Effector memory CD8-positive, alpha-beta T cell (primary cell): ENCODE measurements at regions not wholly inside any gene's neighbourhood (a gene's known extent, or its start where the extent isn't known, plus 50 kb on each side); places are given as distances from the start of the nearest gene placed in this dataset.
"Not testable (repeated sequence)": the region's sequence is repeated elsewhere in the genome, so short reads cannot be mapped to it uniquely, and the experiment has no call there.

Experiments used
- ATAC-seq: fragments of 150-1000 bp; cut with Tn5 transposase; replicated peaks from 2 replicates; pipeline ENCODE4 v1.10.0; 2021; ENCODE audit warnings: mild to moderate bottlenecking, moderate library complexity
- DNase-seq, 3 experiments: peaks; one replicate each; pipeline ENCODE4 v3.0.0; 2021
- H3K27ac Mint-ChIP-seq, 2 donors: one replicate each; pipeline ENCODE4 v1.8.0; 2022; ENCODE audit warnings: mild to moderate bottlenecking in 2 of 2, mixed read lengths in 2 of 2, moderate library complexity in 2 of 2
- H3K27me3 Mint-ChIP-seq, 2 donors: one replicate each; pipeline ENCODE4 v1.8.0; 2022; ENCODE audit warnings: mixed read lengths in 2 of 2
- H3K36me3 Mint-ChIP-seq: one replicate; pipeline ENCODE4 v1.8.0; 2022; ENCODE audit warnings: mild to moderate bottlenecking, moderate library complexity, mixed read lengths; ENCODE audit not compliant: insufficient read depth
- H3K4me1 Mint-ChIP-seq, 2 donors: one replicate each; pipeline ENCODE4 v1.8.0; 2022; ENCODE audit warnings: low read depth in 2 of 2, mixed read lengths in 2 of 2
- H3K4me3 Mint-ChIP-seq, 2 donors: one replicate each; pipeline ENCODE4 v1.8.0; 2022; ENCODE audit warnings: mild to moderate bottlenecking in 2 of 2, mixed read lengths in 2 of 2, moderate library complexity in 2 of 2
- H3K9me3 Mint-ChIP-seq, 2 donors: one replicate each; pipeline ENCODE4 v1.8.0; 2022; ENCODE audit warnings: mixed read lengths in 2 of 2

- no peak overlapping the region for H3K4me3 Mint-ChIP-seq
- no peaks in the 10 kb centered on the region for H3K27me3 Mint-ChIP-seq
- no peak for DNase-seq
- H3K36me3 Mint-ChIP-seq = no peaks in the 10 kb centered on the region
- no peak for ATAC-seq
- H3K4me1 Mint-ChIP-seq = no peaks in the 10 kb centered on the region
- no peak overlapping the region for H3K27ac Mint-ChIP-seq
- H3K9me3 Mint-ChIP-seq = no peaks in the 10 kb centered on the region
Observed at GRCh38 chrX:6954836-6955235, 192.7 kb upstream of the STS start.

GRCh38 chrX:6946168-6946567, 201.3 kb upstream of the STS start:
- Mint-ChIP-seq H3K4me1 (no peaks in the 10 kb centered on the region), H3K4me3 (no peak overlapping the region), H3K27me3 (no peaks in the 10 kb centered on the region), H3K9me3 (peaks cover 0 to 2% of the 10 kb centered on the region in 2 donors), H3K36me3 (no peaks in the 10 kb centered on the region), H3K27ac (no peak overlapping the region)
- no peak for ATAC-seq
- DNase-seq = no peak

GRCh38 chrX:6941041-6941440, 206.5 kb upstream of the STS start:
- no peak for DNase-seq
- no peaks in the 10 kb centered on the region for H3K4me1 Mint-ChIP-seq
- no peaks in the 10 kb centered on the region for H3K27me3 Mint-ChIP-seq

GRCh38 chrX:6932942-6933341, 214.6 kb upstream of the STS start:
- not testable (repeated sequence) for H3K27ac Mint-ChIP-seq, H3K9me3 Mint-ChIP-seq, H3K4me1 Mint-ChIP-seq, H3K4me3 Mint-ChIP-seq, ATAC-seq, H3K27me3 Mint-ChIP-seq, DNase-seq, H3K36me3 Mint-ChIP-seq

More at GRCh38 chrX:6941041-6941440, 206.5 kb upstream of the STS start:
- H3K9me3 Mint-ChIP-seq = no peaks in the 10 kb centered on the region
- no peak overlapping the region for H3K27ac Mint-ChIP-seq
- ATAC-seq = no peak
- no peaks in the 10 kb centered on the region for H3K36me3 Mint-ChIP-seq
- H3K4me3 Mint-ChIP-seq = no peak overlapping the region

- H3K36me3 Mint-ChIP-seq = no peaks in the 10 kb centered on the region
- no peak overlapping the region for H3K4me3 Mint-ChIP-seq
- H3K27me3 Mint-ChIP-seq = no peaks in the 10 kb centered on the region
- no peak for DNase-seq
- H3K27ac Mint-ChIP-seq = no peak overlapping the region
- H3K4me1 Mint-ChIP-seq = no peaks in the 10 kb centered on the region
- ATAC-seq = no peak
- H3K9me3 Mint-ChIP-seq = no peaks in the 10 kb centered on the region
Observed at GRCh38 chrX:6930307-6930849, 217.1 kb upstream of the STS start.

GRCh38 chrX:6924443-6925077, 223.0 kb upstream of the STS start:
- no peaks in the 10 kb centered on the region for H3K4me1 Mint-ChIP-seq
- H3K27me3 Mint-ChIP-seq = no peaks in the 10 kb centered on the region
- H3K4me3 Mint-ChIP-seq = no peak overlapping the region
- DNase-seq (no peak), ATAC-seq (no peak)
- H3K27ac Mint-ChIP-seq = no peak overlapping the region
- no peaks in the 10 kb centered on the region for H3K9me3 Mint-ChIP-seq
- no peaks in the 10 kb centered on the region for H3K36me3 Mint-ChIP-seq

GRCh38 chrX:6917666-6918065, 229.8 kb upstream of the STS start:
- no peaks in the 10 kb centered on the region for H3K9me3 Mint-ChIP-seq
- no peak for DNase-seq
- H3K4me3 Mint-ChIP-seq = no peak overlapping the region
- H3K4me1 Mint-ChIP-seq = no peaks in the 10 kb centered on the region
- no peaks in the 10 kb centered on the region for H3K36me3 Mint-ChIP-seq
- H3K27ac Mint-ChIP-seq = no peak overlapping the region
- ATAC-seq = no peak
- H3K27me3 Mint-ChIP-seq = no peaks in the 10 kb centered on the region

GRCh38 chrX:6910218-6910617, 237.3 kb upstream of the STS start:
- no peaks in the 10 kb centered on the region for H3K4me1 Mint-ChIP-seq
- H3K27ac Mint-ChIP-seq = no peak overlapping the region
- H3K27me3 Mint-ChIP-seq = no peaks in the 10 kb centered on the region
- no peaks in the 10 kb centered on the region for H3K36me3 Mint-ChIP-seq
- H3K4me3 Mint-ChIP-seq = no peak overlapping the region
- DNase-seq (no peak), ATAC-seq (no peak)
- peaks cover 0 to 3% of the 10 kb centered on the region in 2 donors for H3K9me3 Mint-ChIP-seq

GRCh38 chrX:6909396-6909795, 238.1 kb upstream of the STS start:
- peaks cover 0 to 3% of the 10 kb centered on the region in 2 donors for H3K9me3 Mint-ChIP-seq
- no peak overlapping the region for H3K4me3 Mint-ChIP-seq
- no peaks in the 10 kb centered on the region for H3K27me3 Mint-ChIP-seq
- no peaks in the 10 kb centered on the region for H3K36me3 Mint-ChIP-seq
- DNase-seq = no peak
- no peak for ATAC-seq
- H3K4me1 Mint-ChIP-seq = no peaks in the 10 kb centered on the region
- H3K27ac Mint-ChIP-seq = no peak overlapping the region

- Mint-ChIP-seq H3K4me3 (no peak overlapping the region), H3K27me3 (no peaks in the 10 kb centered on the region), H3K36me3 (no peaks in the 10 kb centered on the region), H3K4me1 (no peaks in the 10 kb centered on the region), H3K9me3 (peaks cover 0 to 3% of the 10 kb centered on the region in 2 donors), H3K27ac (no peak overlapping the region)
- no peak for ATAC-seq
- DNase-seq = no peak
Observed at GRCh38 chrX:6906608-6907007, 240.9 kb upstream of the STS start.

- peaks cover 0 to 3% of the 10 kb centered on the region in 2 donors for H3K9me3 Mint-ChIP-seq
- H3K27ac Mint-ChIP-seq = no peak overlapping the region
- H3K4me3 Mint-ChIP-seq = no peak overlapping the region
- H3K27me3 Mint-ChIP-seq = no peaks in the 10 kb centered on the region
- ATAC-seq (no peak), DNase-seq (no peak)
- no peaks in the 10 kb centered on the region for H3K36me3 Mint-ChIP-seq
- no peaks in the 10 kb centered on the region for H3K4me1 Mint-ChIP-seq
Observed at GRCh38 chrX:6904156-6904555, 243.4 kb upstream of the STS start.

- H3K36me3 Mint-ChIP-seq = no peaks in the 10 kb centered on the region
- H3K9me3 Mint-ChIP-seq = no peaks in the 10 kb centered on the region
- no peaks in the 10 kb centered on the region for H3K27me3 Mint-ChIP-seq
- no peak for ATAC-seq
- DNase-seq = no peak
- H3K27ac Mint-ChIP-seq = no peak overlapping the region
- H3K4me1 Mint-ChIP-seq = no peaks in the 10 kb centered on the region
- H3K4me3 Mint-ChIP-seq = no peak overlapping the region
Observed at GRCh38 chrX:6898371-6898770, 249.1 kb upstream of the STS start.

GRCh38 chrX:6891404-6891803, 256.1 kb upstream of the STS start:
- Mint-ChIP-seq H3K36me3 (no peaks in the 10 kb centered on the region), H3K27me3 (no peaks in the 10 kb centered on the region), H3K4me3 (no peak overlapping the region), H3K9me3 (peaks cover 2 to 8% of the 10 kb centered on the region in 2 donors), H3K4me1 (no peaks in the 10 kb centered on the region), H3K27ac (no peak overlapping the region)
- ATAC-seq (no peak), DNase-seq (no peak)

- no peaks in the 10 kb centered on the region for H3K36me3 Mint-ChIP-seq
- H3K9me3 Mint-ChIP-seq = peaks cover 2 to 8% of the 10 kb centered on the region in 2 donors
- H3K4me3 Mint-ChIP-seq = no peak overlapping the region
- H3K4me1 Mint-ChIP-seq = no peaks in the 10 kb centered on the region
- H3K27ac Mint-ChIP-seq = no peak overlapping the region
- DNase-seq (no peak), ATAC-seq (no peak)
- no peaks in the 10 kb centered on the region for H3K27me3 Mint-ChIP-seq
Observed at GRCh38 chrX:6890544-6891261, 256.8 kb upstream of the STS start.
